Effector memory CD4-positive, alpha-beta T cell (primary cell): ENCODE measurements at regions not wholly inside any gene's neighbourhood (a gene's known extent, or its start where the extent isn't known, plus 50 kb on each side); places are given as distances from the start of the nearest gene placed in this dataset.

Experiments
- DNase-seq, 3 donors: peaks; one replicate each; pipeline ENCODE4 v3.0.0-alpha.2; 2020
- H3K27ac ChIP-seq: 2 replicates; pipeline ENCODE4 v1.7.0; 2013; ENCODE audit warnings: mild to moderate bottlenecking, low read length, moderate library complexity; ENCODE audit not compliant: insufficient read depth, poor library complexity, severe bottlenecking
- H3K27me3 ChIP-seq: replicated peaks from 2 replicates; pipeline ENCODE4 v1.7.0; 2013; ENCODE audit warnings: mild to moderate bottlenecking, low read length; ENCODE audit not compliant: insufficient read depth, control insufficient read depth, poor library complexity, severe bottlenecking
- H3K36me3 ChIP-seq: 2 replicates; pipeline ENCODE4 v1.7.0; 2013; ENCODE audit warnings: mild to moderate bottlenecking, low read length, moderate library complexity; ENCODE audit not compliant: control insufficient read depth, insufficient read depth
- H3K4me1 ChIP-seq: 2 replicates; pipeline ENCODE4 v1.7.0; 2013; ENCODE audit warnings: low read length, mild to moderate bottlenecking; ENCODE audit not compliant: control insufficient read depth, insufficient read depth, poor library complexity, severe bottlenecking
- H3K4me3 ChIP-seq: 2 replicates; pipeline ENCODE4 v1.7.0; 2013; ENCODE audit warnings: low read length, low read depth, mild to moderate bottlenecking; ENCODE audit not compliant: insufficient read depth, poor library complexity, severe bottlenecking
- H3K9me3 ChIP-seq: 2 replicates; pipeline ENCODE4 v1.7.0; 2013; ENCODE audit warnings: mild to moderate bottlenecking, low read length, moderate library complexity; ENCODE audit not compliant: control insufficient read depth

DNA sequence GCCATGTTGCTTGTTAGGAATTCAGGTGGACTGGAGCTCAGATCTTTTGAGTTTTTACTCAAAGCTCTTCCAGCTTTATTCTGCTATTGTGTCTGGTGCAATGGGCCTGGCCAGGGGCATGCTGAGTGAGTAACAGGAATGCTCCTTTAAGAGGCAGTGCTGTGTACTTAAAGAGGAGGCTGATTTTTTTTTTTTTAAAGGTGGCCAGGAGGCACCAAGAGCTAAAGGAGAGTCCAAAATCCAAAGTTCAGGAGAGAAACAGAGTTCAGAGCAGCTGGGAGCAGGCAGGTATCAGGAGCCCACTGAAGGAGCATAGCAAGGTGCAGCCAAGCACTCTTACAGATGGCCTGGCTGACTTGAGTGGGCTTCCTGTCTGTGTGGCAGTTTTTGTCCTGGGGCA lies 178.7 kb downstream of the FMR1NB start:
- H3K27ac ChIP-seq: no peak overlapping the region
- H3K4me1 ChIP-seq: no peaks in the 10 kb centered on the region

DNA sequence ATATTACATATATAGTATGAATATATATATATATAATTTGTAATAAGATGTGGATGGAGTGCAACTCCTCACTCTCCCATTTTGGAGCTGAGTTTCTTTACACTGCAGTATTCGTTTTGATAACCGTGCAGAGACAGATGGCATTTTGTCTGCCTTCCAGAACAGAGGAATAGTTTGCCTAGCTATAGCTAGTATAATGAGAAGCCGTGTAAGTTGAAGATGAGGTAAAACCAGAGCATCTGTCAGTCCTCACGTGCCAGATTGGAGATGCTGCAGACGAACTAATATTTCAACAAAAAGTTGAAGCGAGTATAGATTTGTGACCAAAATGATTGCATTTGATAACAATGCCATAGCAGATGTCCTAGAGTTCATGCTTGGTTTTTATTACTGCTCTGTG lies 180.6 kb downstream of the FMR1NB start:
- H3K9me3 ChIP-seq: no peaks in the 10 kb centered on the region
- H3K27ac ChIP-seq: no peak overlapping the region
- H3K4me3 ChIP-seq: no peak overlapping the region
- H3K27me3 ChIP-seq: no peaks in the 10 kb centered on the region
- no peaks in the 10 kb centered on the region for H3K36me3 ChIP-seq
- no peak for DNase-seq
- H3K4me1 ChIP-seq: no peaks in the 10 kb centered on the region

More for the DNA sequence above, 178.7 kb downstream of the FMR1NB start:
- Histone ChIP-seq H3K36me3 (no peaks in the 10 kb centered on the region), H3K27me3 (no peaks in the 10 kb centered on the region), H3K9me3 (no peaks in the 10 kb centered on the region), H3K4me3 (no peak overlapping the region)
- no peak for DNase-seq

DNA sequence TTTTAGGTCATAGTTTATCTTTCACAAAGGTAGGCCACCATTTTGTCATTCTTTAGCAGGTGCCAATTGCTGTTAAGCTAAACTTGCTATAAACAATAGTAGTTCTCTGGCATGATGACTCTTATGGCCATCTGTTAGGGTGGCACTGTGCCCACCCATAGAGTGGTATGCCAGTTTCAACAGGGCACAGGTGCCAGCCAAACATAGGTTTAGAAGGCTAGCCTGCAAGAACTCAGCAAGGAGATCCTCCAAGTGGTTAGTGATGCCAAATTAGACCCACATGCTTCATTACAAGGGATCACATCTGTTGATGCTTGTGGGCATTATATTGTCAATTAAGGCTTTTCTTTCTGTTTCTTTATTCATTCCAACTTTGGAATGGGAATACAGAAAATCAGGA lies 204.5 kb downstream of the FMR1NB start:
- H3K27me3 ChIP-seq: no peaks in the 10 kb centered on the region
- no peaks in the 10 kb centered on the region for H3K9me3 ChIP-seq
- no peak for DNase-seq
- no peaks in the 10 kb centered on the region for H3K4me1 ChIP-seq
- no peak overlapping the region for H3K4me3 ChIP-seq
- H3K27ac ChIP-seq: no peak overlapping the region
- no peaks in the 10 kb centered on the region for H3K36me3 ChIP-seq

DNA sequence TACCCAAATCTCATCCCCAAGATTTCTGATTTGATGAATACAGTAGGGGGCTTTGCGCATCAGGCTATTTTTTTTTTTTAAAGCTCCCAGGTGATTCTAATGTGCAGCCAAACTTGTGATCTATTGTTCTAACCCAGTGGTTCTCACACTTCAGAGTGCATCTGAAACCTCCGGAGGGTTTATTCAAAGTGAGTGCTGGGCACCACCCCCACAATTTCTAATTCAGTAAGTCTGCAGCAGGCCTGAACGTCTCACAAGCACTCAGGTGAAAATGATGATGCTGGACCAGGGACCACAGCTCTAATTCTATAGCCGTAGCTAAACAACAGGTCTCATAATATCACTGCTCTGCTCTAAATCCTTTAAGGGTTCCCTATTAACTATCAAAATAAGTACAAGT lies 211.4 kb downstream of the FMR1NB start:
- H3K4me3 ChIP-seq: no peak overlapping the region
- no peaks in the 10 kb centered on the region for H3K9me3 ChIP-seq
- no peak for DNase-seq

DNA sequence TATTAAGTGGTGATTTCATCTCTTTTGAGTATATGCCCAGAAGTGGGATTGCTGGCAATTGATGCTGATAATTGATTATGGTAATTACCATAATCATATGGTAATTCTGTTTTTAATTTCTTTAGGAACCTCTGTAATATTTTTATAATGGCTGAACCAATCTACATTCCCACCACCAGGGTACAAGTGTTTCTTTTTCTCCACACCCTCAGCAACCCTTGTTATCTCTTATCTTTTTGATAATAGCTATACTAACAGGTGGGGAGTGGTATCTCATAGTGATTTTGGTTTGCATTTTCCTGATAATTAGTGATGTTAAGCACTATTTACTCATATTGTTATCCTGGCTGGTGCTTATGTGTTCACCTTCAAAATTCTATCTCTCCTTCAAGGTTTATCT lies 212.6 kb downstream of the FMR1NB start:
- H3K9me3 ChIP-seq: no peaks in the 10 kb centered on the region
- no peaks in the 10 kb centered on the region for H3K36me3 ChIP-seq
- H3K27ac ChIP-seq: no peak overlapping the region
- no peaks in the 10 kb centered on the region for H3K4me1 ChIP-seq
- no peak for DNase-seq
- H3K4me3 ChIP-seq: no peak overlapping the region
- no peaks in the 10 kb centered on the region for H3K27me3 ChIP-seq

More for the DNA sequence above, 211.4 kb downstream of the FMR1NB start:
- H3K36me3 ChIP-seq: no peaks in the 10 kb centered on the region
- no peaks in the 10 kb centered on the region for H3K27me3 ChIP-seq
- no peak overlapping the region for H3K27ac ChIP-seq
- H3K4me1 ChIP-seq: no peaks in the 10 kb centered on the region

DNA sequence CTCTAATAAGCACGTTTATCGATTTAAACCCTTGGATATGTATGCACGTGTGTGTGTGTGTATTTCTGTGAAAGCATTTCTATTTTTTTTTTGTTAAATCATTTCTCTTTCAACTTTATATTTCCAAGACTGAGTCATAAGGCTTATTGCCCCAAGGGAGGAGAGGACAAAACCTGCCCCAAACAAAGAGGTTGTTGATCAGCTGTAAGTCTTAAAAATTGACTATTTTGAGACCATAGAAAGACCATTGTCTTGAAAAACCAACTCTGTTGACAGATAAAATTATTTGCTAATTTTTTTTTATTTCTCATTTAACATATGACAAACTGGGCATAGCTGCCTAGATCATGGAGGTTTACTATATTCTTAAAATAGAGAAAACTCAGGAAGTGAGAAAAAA lies 222.4 kb downstream of the FMR1NB start:
- H3K4me1 ChIP-seq: no peaks in the 10 kb centered on the region
- no peak for DNase-seq
- no peaks in the 10 kb centered on the region for H3K27me3 ChIP-seq
- H3K9me3 ChIP-seq: no peaks in the 10 kb centered on the region
- no peak overlapping the region for H3K4me3 ChIP-seq
- no peaks in the 10 kb centered on the region for H3K36me3 ChIP-seq
- H3K27ac ChIP-seq: no peak overlapping the region

DNA sequence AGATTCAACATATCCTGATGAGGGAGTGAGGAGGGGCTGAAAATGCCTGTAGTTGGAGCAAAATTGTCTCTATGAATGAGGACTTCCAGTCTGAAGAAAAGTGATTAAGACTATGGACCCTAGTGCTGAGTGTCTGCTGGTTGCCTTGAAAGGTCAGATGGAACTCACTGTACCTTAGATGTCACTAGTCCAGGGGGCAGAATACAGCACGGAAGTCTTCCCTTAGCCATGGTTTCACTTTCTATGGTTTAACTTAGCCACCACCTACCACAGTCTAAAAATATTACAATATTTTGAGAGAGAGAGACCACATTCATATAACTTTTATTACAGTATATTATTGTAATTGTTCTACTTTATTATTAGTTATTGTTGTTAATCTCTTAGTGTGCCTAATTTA lies 223.1 kb downstream of the FMR1NB start:
- H3K9me3 ChIP-seq: no peaks in the 10 kb centered on the region
- no peaks in the 10 kb centered on the region for H3K4me1 ChIP-seq
- no peak overlapping the region for H3K4me3 ChIP-seq
- no peak for DNase-seq
- no peaks in the 10 kb centered on the region for H3K36me3 ChIP-seq
- H3K27ac ChIP-seq: no peak overlapping the region
- no peaks in the 10 kb centered on the region for H3K27me3 ChIP-seq

DNA sequence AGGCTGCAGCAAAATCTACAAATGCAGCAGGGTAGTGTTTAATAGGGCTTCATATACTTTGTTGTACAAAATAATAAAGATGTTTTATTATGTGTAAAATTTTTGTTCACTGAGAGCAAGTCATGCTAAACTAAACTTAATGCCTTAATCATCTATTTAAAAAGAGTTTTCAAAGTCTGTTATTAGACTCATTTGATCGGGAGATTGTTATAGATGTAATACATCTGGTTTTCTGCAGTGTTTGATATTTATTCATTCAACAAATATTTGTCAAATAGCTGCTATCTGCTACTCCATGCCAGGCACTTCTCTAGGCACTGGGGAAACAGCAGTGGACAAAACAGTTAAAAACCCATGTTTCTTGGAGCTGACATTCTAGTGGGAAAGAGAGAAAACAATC lies 233.6 kb downstream of the FMR1NB start:
- no peak overlapping the region for H3K4me3 ChIP-seq

DNA sequence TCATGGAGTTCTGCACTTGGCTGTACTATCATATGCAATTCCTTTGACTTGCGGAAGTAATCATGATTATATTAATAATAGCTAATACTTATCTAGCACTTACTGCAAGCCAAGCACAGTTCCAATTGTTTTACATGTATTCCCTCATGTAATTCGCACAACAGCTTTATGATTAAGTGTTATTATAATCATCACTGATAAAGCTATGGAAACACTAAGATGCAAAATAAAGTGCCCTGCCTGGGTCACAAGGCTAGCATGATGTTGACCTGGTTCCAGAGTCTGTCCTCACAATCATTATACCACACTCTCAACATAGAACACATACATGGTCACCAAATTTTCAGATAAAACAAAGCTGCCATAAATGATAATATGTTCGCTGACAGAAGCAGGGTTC lies 234.6 kb downstream of the FMR1NB start:
- no peaks in the 10 kb centered on the region for H3K4me1 ChIP-seq
- no peak overlapping the region for H3K4me3 ChIP-seq
- DNase-seq: no peak
- H3K36me3 ChIP-seq: no peaks in the 10 kb centered on the region
- no peaks in the 10 kb centered on the region for H3K27me3 ChIP-seq
- H3K9me3 ChIP-seq: no peaks in the 10 kb centered on the region
- no peak overlapping the region for H3K27ac ChIP-seq

More for the DNA sequence above, 233.6 kb downstream of the FMR1NB start:
- Histone ChIP-seq H3K9me3 (no peaks in the 10 kb centered on the region), H3K4me1 (no peaks in the 10 kb centered on the region), H3K27me3 (no peaks in the 10 kb centered on the region), H3K27ac (no peak overlapping the region), H3K36me3 (no peaks in the 10 kb centered on the region)
- DNase-seq: no peak

DNA sequence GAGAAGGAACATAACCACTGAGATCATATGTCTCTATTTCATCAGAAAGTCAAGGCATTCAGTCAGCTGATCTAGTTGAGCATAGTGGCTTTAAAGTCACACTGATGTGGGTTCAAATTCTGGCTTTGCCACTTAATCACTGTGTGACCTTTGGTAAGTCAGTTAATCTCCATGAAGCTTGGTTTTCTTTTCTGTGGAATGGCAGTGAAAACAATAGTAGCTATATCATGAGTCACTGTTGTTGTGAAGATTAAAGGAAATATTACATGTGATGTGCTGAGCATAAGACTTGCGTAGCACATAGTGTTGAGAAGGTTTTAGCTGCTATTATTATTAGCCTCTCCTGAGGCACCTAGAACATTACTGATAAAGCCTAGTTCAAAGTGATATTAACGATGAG lies 242.2 kb downstream of the FMR1NB start:
- Histone ChIP-seq H3K27ac (no peak overlapping the region), H3K27me3 (no peaks in the 10 kb centered on the region), H3K4me1 (no peaks in the 10 kb centered on the region), H3K4me3 (no peak overlapping the region), H3K9me3 (no peaks in the 10 kb centered on the region), H3K36me3 (no peaks in the 10 kb centered on the region)
- no peak for DNase-seq

DNA sequence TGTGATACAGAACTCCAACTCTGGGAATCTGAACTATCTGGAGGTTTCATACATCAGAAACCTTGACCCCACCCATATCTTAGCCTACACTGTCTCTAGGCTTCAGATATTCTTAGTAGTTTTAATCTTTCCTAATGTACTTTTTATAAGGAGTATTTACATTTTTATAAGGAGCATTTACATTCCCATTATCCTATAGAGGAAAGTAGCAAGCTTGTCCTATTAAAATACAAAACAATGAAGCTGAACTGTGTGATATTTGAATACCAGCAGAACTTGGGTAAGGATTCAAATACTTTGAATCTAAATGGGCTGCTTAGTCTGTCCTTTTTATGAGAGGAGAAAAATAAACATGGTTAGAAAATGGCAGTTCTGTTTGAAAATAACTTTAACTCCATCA lies 247.4 kb downstream of the FMR1NB start:
- no peak for DNase-seq
- H3K27ac ChIP-seq: no peak overlapping the region
- no peak overlapping the region for H3K4me3 ChIP-seq
- H3K4me1 ChIP-seq: no peaks in the 10 kb centered on the region
- no peaks in the 10 kb centered on the region for H3K9me3 ChIP-seq
- no peaks in the 10 kb centered on the region for H3K36me3 ChIP-seq
- no peaks in the 10 kb centered on the region for H3K27me3 ChIP-seq
